ENCODE measurements at regions not wholly inside any gene's neighbourhood (a gene's known extent, or its start where the extent isn't known, plus 50 kb on each side); places are given as distances from the start of the nearest gene placed in this dataset.
A peak's percentile ranks its signal among the peaks of the same experiment; 100 is the strongest.

DNA sequence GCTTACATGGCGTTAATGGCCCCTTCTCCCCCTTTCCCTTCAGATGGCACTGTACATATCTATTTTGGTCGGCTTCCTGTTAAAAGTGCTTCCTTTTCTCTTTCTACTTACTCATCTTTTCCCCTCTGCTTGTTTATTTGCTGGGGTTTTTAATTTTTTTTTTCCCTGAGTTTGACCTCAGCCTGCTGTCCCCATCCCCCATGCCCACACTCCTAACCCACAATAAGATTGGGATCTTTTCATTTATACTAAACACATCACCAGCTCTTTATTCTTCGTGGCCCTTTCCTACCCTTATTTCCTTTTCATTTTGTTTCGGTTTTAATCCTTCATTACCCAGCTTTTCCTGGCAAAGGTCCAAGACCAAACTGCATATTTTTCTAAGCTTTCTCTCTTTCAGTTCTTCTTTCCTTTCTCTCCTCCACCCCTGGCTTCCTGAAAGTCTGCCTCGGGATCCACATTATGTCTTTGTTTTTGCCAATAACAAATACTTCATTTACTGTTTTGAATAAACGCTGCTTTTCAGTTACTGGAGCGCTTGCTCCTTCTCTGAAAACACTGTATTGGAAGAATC, 152.0 kb upstream of the USP9X start:
- H3K4me1 ChIP-seq (ENCODE audit: control insufficient read depth, insufficient read depth, low read length), result peaks cover 6% of the 10 kb centered on the region
- ChIA-PET CTCF (interaction anchor here (0.7 to 0.9 kb wide), 2 partner anchors 170 to 320 kb away, joined by 3 read pairs; no protein-coding TSS in a partner anchor), POLR2A (no interaction called here), RAD21 (ENCODE audit: unreplicated experiment) (interaction anchor here (0.7 to 2.0 kb wide), 2 partner anchors 19 to 182 kb away, joined by 3 to 5 read pairs; no protein-coding TSS in a partner anchor), SMC1A (ENCODE audit: uncharacterized antibody, unreplicated experiment) (interaction anchor here (0.9 to 1.5 kb wide), 3 partner anchors 19 to 194 kb away, joined by 3 read pairs; no protein-coding TSS in a partner anchor)
- H4K20me1 ChIP-seq (ENCODE audit: control insufficient read depth, insufficient read depth), result no peaks in the 10 kb centered on the region
- no peaks in the 10 kb centered on the region for H3K79me2 ChIP-seq (ENCODE audit: control insufficient read depth, insufficient read depth, low read length)
- H3K27me3 ChIP-seq (replicated peaks in 1 of 2; ENCODE audit: control insufficient read depth in 2 of 2, insufficient read depth in 2 of 2, low read length in 1 of 2), result no peaks in the 10 kb centered on the region; a peak in 1 of 4 replicates
- peak overlapping the region; percentile 50; the same call in 1 of the 2 replicates for H3K4me2 ChIP-seq (ENCODE audit: control insufficient read depth, insufficient read depth)
- 39% methylated on average over 7 of the region's 7 CpGs for WGBS (ENCODE audit: insufficient coverage, insufficient replicate concordance, low lambda C conversion rate, missing lambda C conversion rate)
- DNase-seq (ENCODE audit: low read depth, low spot score), result peak; percentile 31
- H3K27ac ChIP-seq (ENCODE audit: control insufficient read depth, insufficient read depth), result peak overlapping the region; percentile 11; the same call in 1 of the 2 replicates
- no peaks in the 10 kb centered on the region for H3K36me3 ChIP-seq (ENCODE audit: control insufficient read depth in 2 of 2, insufficient read depth in 2 of 2, low read length in 1 of 2)
- intact Hi-C loops (cut with micrococcal nuclease; ENCODE audit: unreplicated experiment), result no loop called here
- H3K4me3 ChIP-seq, result 0 out of 2 replicates have a peak overlapping the region, but pooled peaks have one; percentile 23
- H3K9me3 ChIP-seq (replicated peaks; ENCODE audit: control insufficient read depth, insufficient read depth, low read length), result peaks cover 7% of the 10 kb centered on the region; the same call in 2 of the 3 replicates
- no peak overlapping the region for H2AFZ ChIP-seq (ENCODE audit: control insufficient read depth, low read depth, low read length)
- BruUV-seq (replicated peaks), result no TSS peak
- in situ Hi-C loops (cut with MboI), result no loop called here
- H3K9ac ChIP-seq (ENCODE audit: control insufficient read depth, insufficient read depth, low read length), result no peak overlapping the region
- ATAC-seq, result peak; percentile 45
- FAIRE-seq, result peak; percentile 72
- no peak for TF ChIP-seq SREBF2 (IDR thresholded peaks at IDR 0.05; ENCODE audit: low read length)
- TF ChIP-seq MEF2A (IDR thresholded peaks at IDR 0.05; ENCODE audit: insufficient read depth, low read depth, low read length), result no peak
- TF ChIP-seq, protein P1, sequence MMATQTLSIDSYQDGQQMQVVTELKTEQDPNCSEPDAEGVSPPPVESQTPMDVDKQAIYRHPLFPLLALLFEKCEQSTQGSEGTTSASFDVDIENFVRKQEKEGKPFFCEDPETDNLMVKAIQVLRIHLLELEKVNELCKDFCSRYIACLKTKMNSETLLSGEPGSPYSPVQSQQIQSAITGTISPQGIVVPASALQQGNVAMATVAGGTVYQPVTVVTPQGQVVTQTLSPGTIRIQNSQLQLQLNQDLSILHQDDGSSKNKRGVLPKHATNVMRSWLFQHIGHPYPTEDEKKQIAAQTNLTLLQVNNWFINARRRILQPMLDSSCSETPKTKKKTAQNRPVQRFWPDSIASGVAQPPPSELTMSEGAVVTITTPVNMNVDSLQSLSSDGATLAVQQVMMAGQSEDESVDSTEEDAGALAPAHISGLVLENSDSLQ (IDR thresholded peaks at IDR 0.05), result no peak
- no peak for TF ChIP-seq NR2F1 (conservative IDR thresholded peaks at IDR 0.05)
- no peak for TF ChIP-seq JUND (IDR thresholded peaks at IDR 0.05; ENCODE audit: low read depth, low read length)
- peak; percentile 62; the same call in 1 of the 2 replicates for TF ChIP-seq NFIC (IDR thresholded peaks at IDR 0.05; ENCODE audit: low read depth, low read length)
- no peak for TF ChIP-seq RBBP5 (conservative IDR thresholded peaks at IDR 0.05)
- TF ChIP-seq JUNB (IDR thresholded peaks at IDR 0.05), result 0 out of 2 replicates have a peak, but pooled peaks have one; percentile 19
- peak; percentile 60 to 65; a peak in 3 of 4 replicates for TF ChIP-seq IKZF2 (IDR thresholded peaks at IDR 0.05)
- TF ChIP-seq KDM1A (IDR thresholded peaks at IDR 0.05; ENCODE audit: borderline replicate concordance), result no peak
- TF ChIP-seq SPI1 (IDR thresholded peaks at IDR 0.05; ENCODE audit: borderline replicate concordance, insufficient read depth, low read depth, low read length), result peak; percentile 42; the same call in 1 of the 2 replicates
- TF ChIP-seq RUNX3 (IDR thresholded peaks at IDR 0.05; ENCODE audit: low read length), result peak; percentile 28; the same call in 1 of the 2 replicates
- TF ChIP-seq, protein P2, sequence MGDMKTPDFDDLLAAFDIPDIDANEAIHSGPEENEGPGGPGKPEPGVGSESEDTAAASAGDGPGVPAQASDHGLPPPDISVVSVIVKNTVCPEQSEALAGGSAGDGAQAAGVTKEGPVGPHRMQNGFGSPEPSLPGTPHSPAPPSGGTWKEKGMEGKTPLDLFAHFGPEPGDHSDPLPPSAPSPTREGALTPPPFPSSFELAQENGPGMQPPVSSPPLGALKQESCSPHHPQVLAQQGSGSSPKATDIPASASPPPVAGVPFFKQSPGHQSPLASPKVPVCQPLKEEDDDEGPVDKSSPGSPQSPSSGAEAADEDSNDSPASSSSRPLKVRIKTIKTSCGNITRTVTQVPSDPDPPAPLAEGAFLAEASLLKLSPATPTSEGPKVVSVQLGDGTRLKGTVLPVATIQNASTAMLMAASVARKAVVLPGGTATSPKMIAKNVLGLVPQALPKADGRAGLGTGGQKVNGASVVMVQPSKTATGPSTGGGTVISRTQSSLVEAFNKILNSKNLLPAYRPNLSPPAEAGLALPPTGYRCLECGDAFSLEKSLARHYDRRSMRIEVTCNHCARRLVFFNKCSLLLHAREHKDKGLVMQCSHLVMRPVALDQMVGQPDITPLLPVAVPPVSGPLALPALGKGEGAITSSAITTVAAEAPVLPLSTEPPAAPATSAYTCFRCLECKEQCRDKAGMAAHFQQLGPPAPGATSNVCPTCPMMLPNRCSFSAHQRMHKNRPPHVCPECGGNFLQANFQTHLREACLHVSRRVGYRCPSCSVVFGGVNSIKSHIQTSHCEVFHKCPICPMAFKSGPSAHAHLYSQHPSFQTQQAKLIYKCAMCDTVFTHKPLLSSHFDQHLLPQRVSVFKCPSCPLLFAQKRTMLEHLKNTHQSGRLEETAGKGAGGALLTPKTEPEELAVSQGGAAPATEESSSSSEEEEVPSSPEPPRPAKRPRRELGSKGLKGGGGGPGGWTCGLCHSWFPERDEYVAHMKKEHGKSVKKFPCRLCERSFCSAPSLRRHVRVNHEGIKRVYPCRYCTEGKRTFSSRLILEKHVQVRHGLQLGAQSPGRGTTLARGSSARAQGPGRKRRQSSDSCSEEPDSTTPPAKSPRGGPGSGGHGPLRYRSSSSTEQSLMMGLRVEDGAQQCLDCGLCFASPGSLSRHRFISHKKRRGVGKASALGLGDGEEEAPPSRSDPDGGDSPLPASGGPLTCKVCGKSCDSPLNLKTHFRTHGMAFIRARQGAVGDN (IDR thresholded peaks at IDR 0.05), result no peak
- TF ChIP-seq, protein P3, sequence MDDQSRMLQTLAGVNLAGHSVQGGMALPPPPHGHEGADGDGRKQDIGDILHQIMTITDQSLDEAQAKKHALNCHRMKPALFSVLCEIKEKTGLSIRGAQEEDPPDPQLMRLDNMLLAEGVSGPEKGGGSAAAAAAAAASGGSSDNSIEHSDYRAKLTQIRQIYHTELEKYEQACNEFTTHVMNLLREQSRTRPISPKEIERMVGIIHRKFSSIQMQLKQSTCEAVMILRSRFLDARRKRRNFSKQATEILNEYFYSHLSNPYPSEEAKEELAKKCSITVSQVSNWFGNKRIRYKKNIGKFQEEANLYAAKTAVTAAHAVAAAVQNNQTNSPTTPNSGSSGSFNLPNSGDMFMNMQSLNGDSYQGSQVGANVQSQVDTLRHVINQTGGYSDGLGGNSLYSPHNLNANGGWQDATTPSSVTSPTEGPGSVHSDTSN (IDR thresholded peaks at IDR 0.05; ENCODE audit: insufficient replicate concordance, low read depth, low read length), result no peak
- TF ChIP-seq, protein P4, sequence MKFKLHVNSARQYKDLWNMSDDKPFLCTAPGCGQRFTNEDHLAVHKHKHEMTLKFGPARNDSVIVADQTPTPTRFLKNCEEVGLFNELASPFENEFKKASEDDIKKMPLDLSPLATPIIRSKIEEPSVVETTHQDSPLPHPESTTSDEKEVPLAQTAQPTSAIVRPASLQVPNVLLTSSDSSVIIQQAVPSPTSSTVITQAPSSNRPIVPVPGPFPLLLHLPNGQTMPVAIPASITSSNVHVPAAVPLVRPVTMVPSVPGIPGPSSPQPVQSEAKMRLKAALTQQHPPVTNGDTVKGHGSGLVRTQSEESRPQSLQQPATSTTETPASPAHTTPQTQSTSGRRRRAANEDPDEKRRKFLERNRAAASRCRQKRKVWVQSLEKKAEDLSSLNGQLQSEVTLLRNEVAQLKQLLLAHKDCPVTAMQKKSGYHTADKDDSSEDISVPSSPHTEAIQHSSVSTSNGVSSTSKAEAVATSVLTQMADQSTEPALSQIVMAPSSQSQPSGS (IDR thresholded peaks at IDR 0.05; ENCODE audit: low read length), result no peak; the same call in 1 of the 2 replicates
- no peak for TF ChIP-seq MEF2B (IDR thresholded peaks at IDR 0.05; ENCODE audit: partially characterized antibody, poor library complexity, severe bottlenecking)
- TF ChIP-seq TBL1XR1 (IDR thresholded peaks at IDR 0.05; ENCODE audit: low read depth, low read length), result no peak
